HCT116 (cell line): ENCODE measurements at regions not wholly inside any gene's neighbourhood (a gene's known extent, or its start where the extent isn't known, plus 50 kb on each side); places are given as distances from the start of the nearest gene placed in this dataset.

ENCODE experiments used
- ATAC-seq: fragments of 200-7000 bp; cut with Tn5 transposase; 2 replicates; pipeline ENCODE4 v1.9.1; 2020; ENCODE audit warnings: mild to moderate bottlenecking, moderate library complexity
- BruUV-seq: library from RNA; stranded (reverse); fragments of 400-500 nt; replicated peaks from 2 replicates; lab custom pipeline; 2021; lab: Mats Ljungman, UMichigan
- CTCF ChIA-PET: fragments of 300-600 bp; sonication (Branson Sonifier 250); formaldehyde crosslinking; loops from one replicate; lab custom pipeline; 2021; ENCODE audit warnings: antibody characterized with exemption; lab: Charles Lee
- POLR2A ChIA-PET: fragments of 300-600, 350-600 bp; sonication (Branson Sonifier 250); formaldehyde crosslinking; loops from one replicate; lab custom pipeline; 2021; ENCODE audit warnings: antibody characterized with exemption; lab: Charles Lee
- RAD21 ChIA-PET, 2 experiments: fragments of 300-600 bp; sonication (Branson Sonifier 250); formaldehyde crosslinking; loops; one replicate each; lab custom pipeline; 2023; ENCODE audit warnings: low total read pairs in 2 of 2; ENCODE audit not compliant: uncharacterized antibody in 2 of 2, unreplicated experiment in 2 of 2, low non-redundant PET in 1 of 2; lab: Charles Lee
- DNase-seq: peaks from one replicate; pipeline ENCODE4 v3.0.0-alpha.2; 2010; ENCODE audit warnings: low read depth, low spot score
- H2AFZ ChIP-seq: fragments of 200-600 bp; shearing (Covaris generic), sonication (generic); 2 replicates; pipeline ENCODE4 v1.6.1; 2017; ENCODE audit warnings: low read depth, mixed run types, mixed read lengths, antibody characterized with exemption, low read length; ENCODE audit not compliant: poor library complexity, severe bottlenecking
- H3K27ac ChIP-seq: 2 replicates; pipeline ENCODE4 v1.5.1; 2012; ENCODE audit warnings: low read depth, low read length
- H3K27me3 ChIP-seq: fragments of 200-600 bp; sonication (generic); 2 replicates; pipeline ENCODE4 v1.6.1; 2016; ENCODE audit warnings: mixed run types, low read length, mixed read lengths; ENCODE audit not compliant: insufficient read depth
- H3K36me3 ChIP-seq, 2 experiments: fragments of 200-500 bp in 1 of 2; fragments of 200-600 bp in 1 of 2; sonication (Bioruptor generic) in 1 of 2; sonication (generic) in 1 of 2; 2 replicates each; pipeline versions ENCODE4 v1.5.1 to v1.6.1; 2014 to 2016; ENCODE audit warnings: low read length in 2 of 2, inconsistent platforms in 1 of 2, mixed read lengths in 1 of 2, mixed run types in 1 of 2; ENCODE audit not compliant: insufficient read depth in 2 of 2, control insufficient read depth in 1 of 2
- H3K4me1 ChIP-seq, 2 experiments: fragments of 200-600 bp in 1 of 2; sonication (generic) in 1 of 2; 2 replicates each; pipeline versions ENCODE4 v1.5.1 to v1.6.1; 2012 to 2017; ENCODE audit warnings: low read length in 2 of 2, inconsistent platforms in 1 of 2, mild to moderate bottlenecking in 1 of 2, mixed read lengths in 1 of 2, mixed run types in 1 of 2, moderate library complexity in 1 of 2; ENCODE audit not compliant: insufficient read depth in 2 of 2, control insufficient read depth in 1 of 2
- H3K4me2 ChIP-seq: fragments of 200-600 bp; sonication (generic); 2 replicates; pipeline ENCODE4 v1.6.1; 2017; ENCODE audit warnings: mixed run types, low read length, mixed read lengths
- H3K4me3 ChIP-seq, 2 experiments: fragments of 200-600 bp in 1 of 2; sonication (generic) in 1 of 2; replicated peaks in 1 of 2; 2 replicates each; pipeline ENCODE4 v1.5.1; 2011 to 2016; ENCODE audit warnings: low read length in 2 of 2, control low read depth in 1 of 2, low read depth in 1 of 2, mild to moderate bottlenecking in 1 of 2, mixed read lengths in 1 of 2, mixed run types in 1 of 2
- H3K79me2 ChIP-seq: fragments of 200-600 bp; sonication (generic); 2 replicates; pipeline ENCODE4 v1.6.1; 2017; ENCODE audit warnings: mild to moderate bottlenecking, mixed run types, low read length, moderate library complexity, mixed read lengths; ENCODE audit not compliant: insufficient read depth
- H3K9ac ChIP-seq: fragments of 200-600 bp; sonication (generic); 2 replicates; pipeline ENCODE4 v1.6.1; 2016; ENCODE audit warnings: low read length, mixed read lengths
- H3K9me2 ChIP-seq: fragments of 200-600 bp; sonication (generic), shearing (Covaris generic); 2 replicates; pipeline ENCODE4 v1.6.1; 2017; ENCODE audit warnings: mixed run types, mild to moderate bottlenecking, moderate library complexity; ENCODE audit not compliant: insufficient read depth
- H3K9me3 ChIP-seq, 2 experiments: fragments of 200-500 bp in 1 of 2; fragments of 200-600 bp in 1 of 2; sonication (Bioruptor generic) in 1 of 2; sonication (generic) in 1 of 2; 2 replicates each; pipeline ENCODE4 v1.6.1; 2014 to 2017; ENCODE audit warnings: low read length in 2 of 2, mixed read lengths in 2 of 2, inconsistent platforms in 1 of 2, low read depth in 1 of 2, mild to moderate bottlenecking in 1 of 2, mixed run types in 1 of 2, moderate library complexity in 1 of 2; ENCODE audit not compliant: control insufficient read depth in 1 of 2, insufficient read depth in 1 of 2
- H4K20me1 ChIP-seq: fragments of 200-600 bp; sonication (generic), shearing (Covaris generic); 2 replicates; pipeline ENCODE4 v1.6.1; 2017; ENCODE audit warnings: mixed run types, mild to moderate bottlenecking, moderate library complexity; ENCODE audit not compliant: insufficient read depth
- ATF3 ChIP-seq: IDR thresholded peaks from 2 replicates; pipeline ENCODE4 v1.6.1; 2012
- CBX3 ChIP-seq: IDR thresholded peaks from 2 replicates; pipeline ENCODE4 v1.6.1; 2012; ENCODE audit warnings: low read depth
- CEBPB ChIP-seq: IDR thresholded peaks from 2 replicates; pipeline ENCODE4 v1.6.1; 2012; ENCODE audit warnings: low read depth
- ELF1 ChIP-seq: IDR thresholded peaks from 2 replicates; pipeline ENCODE4 v1.6.1; 2012; ENCODE audit warnings: low read depth, borderline replicate concordance
- EZH2 ChIP-seq: fragments of 200-600 bp; sonication (generic); IDR thresholded peaks from 2 replicates; pipeline ENCODE4 v1.6.1; 2017; ENCODE audit warnings: antibody characterized with exemption, mixed run types
- EZH2phosphoT487 ChIP-seq: fragments of 200-600 bp; IDR thresholded peaks from 2 replicates; pipeline ENCODE4 v1.6.1; 2018; ENCODE audit warnings: antibody characterized with exemption, borderline replicate concordance
- FOSL1 ChIP-seq: IDR thresholded peaks from 2 replicates; pipeline ENCODE4 v1.6.1; 2012; ENCODE audit warnings: low read depth
- JUND ChIP-seq: IDR thresholded peaks from 2 replicates; pipeline ENCODE4 v1.6.1; 2012
- POLR2AphosphoS5 ChIP-seq: IDR thresholded peaks from 2 replicates; pipeline ENCODE4 v1.6.1; 2011; ENCODE audit warnings: mild to moderate bottlenecking, low read depth, low read length, moderate library complexity
- RAD21 ChIP-seq: IDR thresholded peaks from 2 replicates; pipeline ENCODE4 v1.6.1; 2012; ENCODE audit warnings: low read depth, mild to moderate bottlenecking
- SIN3A ChIP-seq: IDR thresholded peaks from 2 replicates; pipeline ENCODE4 v1.6.1; 2012; ENCODE audit warnings: low read depth
- SP1 ChIP-seq: IDR thresholded peaks from 2 replicates; pipeline ENCODE4 v1.6.1; 2012; ENCODE audit warnings: low read depth
- SRF ChIP-seq: IDR thresholded peaks from 2 replicates; pipeline ENCODE4 v1.6.1; 2012; ENCODE audit warnings: low read depth
- TCF7L2 ChIP-seq: IDR thresholded peaks from 2 replicates; pipeline ENCODE4 v1.7.0; 2011; ENCODE audit warnings: borderline replicate concordance, inconsistent platforms; ENCODE audit not compliant: insufficient read depth, insufficient read length; ENCODE audit errors: extremely low read depth
- YY1 ChIP-seq: IDR thresholded peaks from 2 replicates; pipeline ENCODE4 v1.6.1; 2011; ENCODE audit warnings: low read length, low read depth, moderate library complexity, mild to moderate bottlenecking; ENCODE audit not compliant: insufficient replicate concordance; ENCODE audit errors: extremely low read depth
- ZBTB33 ChIP-seq: IDR thresholded peaks from 2 replicates; pipeline ENCODE4 v1.6.1; 2011; ENCODE audit warnings: mild to moderate bottlenecking, low read length, moderate library complexity; ENCODE audit not compliant: insufficient replicate concordance; ENCODE audit errors: extremely low read depth
- ZFX ChIP-seq: fragments of 450-650 bp; IDR thresholded peaks from 2 replicates; pipeline ENCODE4 v1.6.1; 2017
- ZNF274 ChIP-seq: fragments of 200-500 bp; sonication (Bioruptor generic); IDR thresholded peaks from 2 replicates; pipeline ENCODE4 v1.6.1; 2014; ENCODE audit warnings: mild to moderate bottlenecking, low read depth, low read length, inconsistent platforms
- intact Hi-C: fragments of 100-400 bp; cut with micrococcal nuclease; formaldehyde crosslinking; loops from 2 replicates; pipeline ENCODE4 v1.10.0; 2022

- no peak for TF ChIP-seq YY1
- no peak for TF ChIP-seq ZNF274
- no peak for TF ChIP-seq CBX3
- no peak for TF ChIP-seq TCF7L2
- TF ChIP-seq CEBPB: no peak
- TF ChIP-seq ZFX: no peak
- TF ChIP-seq EZH2phosphoT487: no peak
- no peak for TF ChIP-seq SP1
These were observed 128.5 kb upstream of the HS3ST2 start (continued) for GRCh38 chr16:22685459-22685830.

- Histone ChIP-seq H3K9me2 (no peaks in the 10 kb centered on the region), H3K4me3 (no peak overlapping the region), H3K27me3 (peaks cover 14% of the 10 kb centered on the region), H2AFZ (no peak overlapping the region), H3K4me1 (no peaks in the 10 kb centered on the region), H3K79me2 (no peaks in the 10 kb centered on the region), H3K4me2 (no peak overlapping the region), H3K36me3 (no peaks in the 10 kb centered on the region), H3K9ac (no peak overlapping the region), H4K20me1 (no peaks in the 10 kb centered on the region; the same call in 1 of the 2 replicates), H3K27ac (no peak overlapping the region), H3K9me3 (no peaks in the 10 kb centered on the region)
- POLR2A ChIA-PET: no interaction called here
- CTCF ChIA-PET: no interaction called here
- RAD21 ChIA-PET: no interaction called here
- intact Hi-C loops: no loop called here
- ATAC-seq (no peak), DNase-seq (no peak)
- no TSS peak for BruUV-seq
- TF ChIP-seq ZNF274 (no peak), CEBPB (no peak), ZBTB33 (no peak), JUND (no peak), POLR2AphosphoS5 (no peak), ATF3 (no peak), RAD21 (no peak), EZH2phosphoT487 (no peak), SIN3A (no peak), FOSL1 (no peak), CBX3 (no peak), ELF1 (no peak), SRF (no peak), EZH2 (no peak)
These were observed 126.9 kb upstream of the HS3ST2 start for GRCh38 chr16:22687031-22687530.
